Mesendoderm (in vitro differentiated cells): ENCODE measurements at regions not wholly inside any gene's neighbourhood (a gene's known extent, or its start where the extent isn't known, plus 50 kb on each side); places are given as distances from the start of the nearest gene placed in this dataset.

Experiments used
- DNase-seq: peaks from one replicate; pipeline ENCODE4 v3.0.0; 2013
- H2AK5ac ChIP-seq: 2 replicates; pipeline ENCODE4 v1.6.1; 2013; ENCODE audit warnings: low read length, inconsistent platforms
- H2BK120ac ChIP-seq: 2 replicates; pipeline ENCODE4 v1.6.1; 2013; ENCODE audit warnings: low read depth, mild to moderate bottlenecking, low read length, moderate library complexity, mixed read lengths
- H2BK15ac ChIP-seq: replicated peaks from 2 replicates; pipeline ENCODE4 v1.6.1; 2013; ENCODE audit warnings: low read depth, mild to moderate bottlenecking, moderate library complexity
- H2BK5ac ChIP-seq: 2 replicates; pipeline ENCODE4 v1.6.1; 2013; ENCODE audit warnings: low read length, inconsistent platforms
- H3K18ac ChIP-seq: 2 replicates; pipeline ENCODE4 v1.6.1; 2013; ENCODE audit warnings: mild to moderate bottlenecking, low read length, mixed read lengths
- H3K23ac ChIP-seq: one replicate; pipeline ENCODE4 v1.6.1; 2013; ENCODE audit warnings: low read length
- H3K27ac ChIP-seq: 2 replicates; pipeline ENCODE4 v1.5.1; 2013; ENCODE audit warnings: low read depth, mild to moderate bottlenecking, inconsistent platforms, low read length, moderate library complexity
- H3K27me3 ChIP-seq: 2 replicates; pipeline ENCODE4 v1.6.1; 2013; ENCODE audit warnings: low read length, control low read depth, mild to moderate bottlenecking, inconsistent platforms; ENCODE audit not compliant: insufficient read depth, poor library complexity
- H3K36me3 ChIP-seq: 2 replicates; pipeline ENCODE4 v1.6.1; 2013; ENCODE audit warnings: low read length, inconsistent platforms; ENCODE audit not compliant: control insufficient read depth, insufficient read depth
- H3K4ac ChIP-seq: one replicate; pipeline ENCODE4 v1.6.1; 2013; ENCODE audit warnings: low read depth, mild to moderate bottlenecking, low read length, moderate library complexity
- H3K4me1 ChIP-seq: 2 replicates; pipeline ENCODE4 v1.6.1; 2013; ENCODE audit warnings: low read depth, low read length, inconsistent platforms; ENCODE audit not compliant: control insufficient read depth
- H3K4me2 ChIP-seq: 2 replicates; pipeline ENCODE4 v1.6.1; 2013; ENCODE audit warnings: low read length
- H3K4me3 ChIP-seq: 2 replicates; pipeline ENCODE4 v1.5.1; 2013; ENCODE audit warnings: mild to moderate bottlenecking, low read length
- H3K56ac ChIP-seq: one replicate; pipeline ENCODE4 v1.6.1; 2013; ENCODE audit warnings: low read length
- H3K79me1 ChIP-seq: 2 replicates; pipeline ENCODE4 v1.6.1; 2013; ENCODE audit warnings: low read length, inconsistent platforms
- H3K79me2 ChIP-seq: 2 replicates; pipeline ENCODE4 v1.6.1; 2013; ENCODE audit warnings: mild to moderate bottlenecking, low read length; ENCODE audit not compliant: control insufficient read depth, insufficient read depth
- H3K9ac ChIP-seq: 2 replicates; pipeline ENCODE4 v1.6.1; 2013; ENCODE audit warnings: low read length, inconsistent platforms
- H4K5ac ChIP-seq: one replicate; pipeline ENCODE4 v1.6.1; 2013; ENCODE audit warnings: low read length
- H4K8ac ChIP-seq: one replicate; pipeline ENCODE4 v1.6.1; 2013; ENCODE audit warnings: low read depth, mild to moderate bottlenecking, control low read depth, low read length, moderate library complexity
- WGBS: extraction: QIAGEN DNeasy Blood & Tissue Kit; methylation state at CpG from one replicate; pipeline ENCODE4 v1.1.7; 2013; ENCODE audit warnings: low lambda C conversion rate, missing lambda C conversion rate; ENCODE audit not compliant: insufficient coverage; ENCODE audit errors: extremely low coverage; 5-methylcytosine and 5-hydroxymethylcytosine counted together

- Histone ChIP-seq H3K27ac (no peak overlapping the region), H2BK5ac (no peak overlapping the region), H3K79me1 (no peaks in the 10 kb centered on the region), H3K56ac (no peak overlapping the region), H3K36me3 (no peaks in the 10 kb centered on the region), H3K18ac (no peak overlapping the region), H4K8ac (no peak overlapping the region), H2BK15ac (no peak overlapping the region), H3K4ac (no peak overlapping the region), H2AK5ac (no peak overlapping the region), H3K4me1 (no peaks in the 10 kb centered on the region), H4K5ac (no peak overlapping the region), H3K9ac (no peak overlapping the region), H3K79me2 (no peaks in the 10 kb centered on the region), H3K23ac (no peak overlapping the region), H3K4me2 (no peak overlapping the region), H2BK120ac (no peak overlapping the region), H3K4me3 (no peak overlapping the region), H3K27me3 (no peaks in the 10 kb centered on the region)
- DNase-seq, result no peak
- no CpG with 5 or more reads among the region's 1 CpG for WGBS
These were observed 557.9 kb downstream of the DIPK2A start for GRCh38 chr3:144529566-144529965.

GRCh38 chr3:144544871-144545270 lies 573.2 kb downstream of the DIPK2A start:
- Histone ChIP-seq H3K4me2 (no peak overlapping the region), H3K79me2 (no peaks in the 10 kb centered on the region), H2BK5ac (no peak overlapping the region), H3K27me3 (no peaks in the 10 kb centered on the region), H3K23ac (no peak overlapping the region), H2BK120ac (no peak overlapping the region), H3K56ac (no peak overlapping the region), H4K5ac (no peak overlapping the region), H3K4me3 (no peak overlapping the region), H3K4ac (no peak overlapping the region), H3K27ac (no peak overlapping the region), H3K18ac (no peak overlapping the region), H3K9ac (no peak overlapping the region), H3K4me1 (no peaks in the 10 kb centered on the region), H3K36me3 (no peaks in the 10 kb centered on the region), H2BK15ac (no peak overlapping the region), H3K79me1 (no peaks in the 10 kb centered on the region), H4K8ac (no peak overlapping the region), H2AK5ac (no peak overlapping the region)
- WGBS, result no CpG with 5 or more reads among the region's 4 CpGs
- no peak for DNase-seq

GRCh38 chr3:144546539-144546938 lies 574.9 kb downstream of the DIPK2A start:
- H2BK120ac ChIP-seq, result no peak overlapping the region
- H4K8ac ChIP-seq, result no peak overlapping the region
- no peak overlapping the region for H4K5ac ChIP-seq
- H3K4me1 ChIP-seq, result no peaks in the 10 kb centered on the region
- no peaks in the 10 kb centered on the region for H3K36me3 ChIP-seq
- H3K56ac ChIP-seq, result no peak overlapping the region
- no peak overlapping the region for H3K4me3 ChIP-seq
- DNase-seq, result no peak
- no peak overlapping the region for H3K9ac ChIP-seq
- H2AK5ac ChIP-seq, result no peak overlapping the region
- no peak overlapping the region for H2BK5ac ChIP-seq
- H3K18ac ChIP-seq, result no peak overlapping the region
- H3K79me1 ChIP-seq, result no peaks in the 10 kb centered on the region
- no peak overlapping the region for H3K23ac ChIP-seq
- H3K79me2 ChIP-seq, result no peaks in the 10 kb centered on the region
- WGBS, result no CpG with 5 or more reads among the region's 2 CpGs
- H3K4me2 ChIP-seq, result no peak overlapping the region
- H3K4ac ChIP-seq, result no peak overlapping the region
- no peak overlapping the region for H3K27ac ChIP-seq
- H3K27me3 ChIP-seq, result no peaks in the 10 kb centered on the region
- H2BK15ac ChIP-seq, result no peak overlapping the region

- Histone ChIP-seq H3K4me2 (no peak overlapping the region), H2BK15ac (no peak overlapping the region), H3K36me3 (no peaks in the 10 kb centered on the region), H3K23ac (no peak overlapping the region), H4K5ac (no peak overlapping the region), H3K79me1 (no peaks in the 10 kb centered on the region), H3K56ac (no peak overlapping the region), H3K18ac (no peak overlapping the region), H3K9ac (no peak overlapping the region), H3K4me3 (no peak overlapping the region), H2AK5ac (no peak overlapping the region), H3K79me2 (no peaks in the 10 kb centered on the region), H4K8ac (no peak overlapping the region), H3K4me1 (no peaks in the 10 kb centered on the region), H3K4ac (no peak overlapping the region), H3K27ac (no peak overlapping the region), H3K27me3 (no peaks in the 10 kb centered on the region), H2BK5ac (no peak overlapping the region), H2BK120ac (no peak overlapping the region)
- no CpG with 5 or more reads among the region's 4 CpGs for WGBS
- DNase-seq, result no peak
These were observed 576.7 kb downstream of the DIPK2A start for GRCh38 chr3:144548346-144548745.

- DNase-seq, result peak; percentile 54
- Histone ChIP-seq H3K4me2 (no peak overlapping the region), H4K8ac (no peak overlapping the region), H3K4ac (no peak overlapping the region), H3K18ac (no peak overlapping the region), H3K36me3 (no peaks in the 10 kb centered on the region), H2BK15ac (no peak overlapping the region), H3K4me3 (no peak overlapping the region), H3K56ac (no peak overlapping the region), H2BK120ac (no peak overlapping the region), H3K9ac (no peak overlapping the region), H3K27ac (no peak overlapping the region), H3K27me3 (no peaks in the 10 kb centered on the region), H2BK5ac (no peak overlapping the region), H3K79me2 (no peaks in the 10 kb centered on the region), H3K4me1 (no peaks in the 10 kb centered on the region), H2AK5ac (no peak overlapping the region), H3K79me1 (no peaks in the 10 kb centered on the region), H4K5ac (no peak overlapping the region), H3K23ac (no peak overlapping the region)
- no CpG with 5 or more reads among the region's 1 CpG for WGBS
These were observed 577.5 kb downstream of the DIPK2A start for GRCh38 chr3:144549166-144549565.

GRCh38 chr3:144552346-144553057 lies 580.9 kb downstream of the DIPK2A start:
- DNase-seq, result no peak
- H2BK15ac ChIP-seq, result no peak overlapping the region
- H3K79me1 ChIP-seq, result no peaks in the 10 kb centered on the region

More at GRCh38 chr3:144552346-144553057, 580.9 kb downstream of the DIPK2A start:
- Histone ChIP-seq H3K79me2 (no peaks in the 10 kb centered on the region), H4K5ac (no peak overlapping the region), H3K56ac (no peak overlapping the region), H3K36me3 (no peaks in the 10 kb centered on the region), H3K27me3 (no peaks in the 10 kb centered on the region), H3K9ac (no peak overlapping the region), H3K27ac (no peak overlapping the region), H2BK5ac (no peak overlapping the region), H2AK5ac (no peak overlapping the region), H3K18ac (no peak overlapping the region), H4K8ac (no peak overlapping the region), H2BK120ac (no peak overlapping the region), H3K4me3 (no peak overlapping the region), H3K4me1 (no peaks in the 10 kb centered on the region), H3K23ac (no peak overlapping the region), H3K4me2 (no peak overlapping the region), H3K4ac (no peak overlapping the region)
- WGBS, result no CpG with 5 or more reads among the region's 3 CpGs
